SK-N-SH (cell line): ENCODE measurements at regions not wholly inside any gene's neighbourhood (a gene's known extent, or its start where the extent isn't known, plus 50 kb on each side); places are given as distances from the start of the nearest gene placed in this dataset.

Experiments used
- CTCF ChIA-PET: fragments of 300-600, 350-600 bp; formaldehyde crosslinking; extraction: SDS; loops from one replicate; lab custom pipeline; 2021; lab: Yijun Ruan, JAX
- POLR2A ChIA-PET: fragments of 350-600 bp; sonication (Branson Sonifier 250); formaldehyde crosslinking; extraction: SDS; loops from one replicate; lab custom pipeline; 2020; ENCODE audit warnings: antibody characterized with exemption, inconsistent platforms; lab: Yijun Ruan, JAX
- DNase-seq: peaks from one replicate; pipeline ENCODE4 v3.0.0; 2012
- H2AFZ ChIP-seq: fragments of 200-600 bp; sonication (generic); 2 replicates; pipeline ENCODE4 v1.8.1; 2016; ENCODE audit warnings: antibody characterized with exemption, mild to moderate bottlenecking, low read depth
- H3F3A ChIP-seq: fragments of 200-600 bp; sonication (generic); replicated peaks from 2 replicates; pipeline ENCODE3; 2016; ENCODE audit warnings: antibody characterized with exemption, mild to moderate bottlenecking; ENCODE audit not compliant: insufficient read depth
- H3K27ac ChIP-seq, 2 experiments: fragments of 200-500 bp in 1 of 2; fragments of 200-600 bp in 1 of 2; sonication (Bioruptor generic) in 1 of 2; sonication (generic), shearing (Covaris generic) in 1 of 2; 2 replicates each; pipeline versions ENCODE4 v1.5.1 to v1.6.1; 2014 to 2016; ENCODE audit warnings: low read depth in 2 of 2, inconsistent platforms in 1 of 2, low read length in 1 of 2, mild to moderate bottlenecking in 1 of 2, mixed read lengths in 1 of 2
- H3K27me3 ChIP-seq: fragments of 200-600 bp; sonication (generic), shearing (Covaris generic); 2 replicates; pipeline ENCODE4 v1.6.1; 2016; ENCODE audit warnings: mixed run types; ENCODE audit not compliant: insufficient read depth
- H3K36me3 ChIP-seq, 2 experiments: fragments of 200-500 bp in 1 of 2; fragments of 200-600 bp in 1 of 2; sonication (Bioruptor generic) in 1 of 2; sonication (generic) in 1 of 2; replicated peaks in 1 of 2; 2 replicates each; pipeline versions ENCODE3 to v1.5.1; 2014 to 2016; ENCODE audit warnings: low read length in 1 of 2, mild to moderate bottlenecking in 1 of 2; ENCODE audit not compliant: insufficient read depth in 2 of 2, control insufficient read depth in 1 of 2
- H3K4me1 ChIP-seq, 2 experiments: fragments of 200-500 bp in 1 of 2; fragments of 200-600 bp in 1 of 2; sonication (Bioruptor generic) in 1 of 2; sonication (generic), shearing (Covaris generic) in 1 of 2; 2 replicates each; pipeline versions ENCODE4 v1.5.1 to v1.6.1; 2014 to 2016; ENCODE audit warnings: low read depth in 1 of 2, low read length in 1 of 2, mixed run types in 1 of 2; ENCODE audit not compliant: insufficient read depth in 2 of 2, control insufficient read depth in 1 of 2
- H3K4me2 ChIP-seq: fragments of 200-600 bp; sonication (generic), shearing (Covaris generic); 2 replicates; pipeline ENCODE4 v1.6.1; 2017; ENCODE audit warnings: mixed run types
- H3K4me3 ChIP-seq, 2 experiments: fragments of 200-500 bp in 1 of 2; fragments of 200-600 bp in 1 of 2; sonication (Bioruptor generic) in 1 of 2; sonication (generic), shearing (Covaris generic) in 1 of 2; 2 replicates each; pipeline versions ENCODE4 v1.5.1 to v1.8.1; 2014 to 2016; ENCODE audit warnings: low read depth in 2 of 2, inconsistent platforms in 1 of 2, low read length in 1 of 2, mild to moderate bottlenecking in 1 of 2, mixed read lengths in 1 of 2, moderate library complexity in 1 of 2
- H3K79me2 ChIP-seq: fragments of 200-600 bp; sonication (generic); 2 replicates; pipeline ENCODE4 v1.8.1; 2017; ENCODE audit warnings: mild to moderate bottlenecking; ENCODE audit not compliant: insufficient read depth
- H3K9ac ChIP-seq: fragments of 200-600 bp; sonication (generic); 2 replicates; pipeline ENCODE4 v1.6.1; 2017; ENCODE audit warnings: mixed run types
- H3K9me2 ChIP-seq: fragments of 200-600 bp; sonication (generic); 2 replicates; pipeline ENCODE4 v1.6.1; 2017; ENCODE audit warnings: mixed run types
- H3K9me3 ChIP-seq: fragments of 200-600 bp; sonication (generic); 2 replicates; pipeline ENCODE4 v1.6.1; 2017; ENCODE audit warnings: mixed run types, mild to moderate bottlenecking, moderate library complexity
- H4K20me1 ChIP-seq: fragments of 200-600 bp; sonication (generic); 2 replicates; pipeline ENCODE4 v1.6.1; 2017; ENCODE audit warnings: mild to moderate bottlenecking, mixed run types; ENCODE audit not compliant: insufficient read depth
- CHD2 ChIP-seq: fragments of 150-350 bp; IDR thresholded peaks from 2 replicates; pipeline ENCODE4 v1.6.1; 2018; ENCODE audit warnings: low read length; ENCODE audit not compliant: partially characterized antibody
- EP300 ChIP-seq, 2 experiments: IDR thresholded peaks; 2 replicates each; pipeline versions ENCODE4 v1.4.0 to v1.6.1; 2012; ENCODE audit warnings: borderline replicate concordance in 1 of 2, low read depth in 1 of 2, low read length in 1 of 2
- FOSL2 ChIP-seq: IDR thresholded peaks from 2 replicates; pipeline ENCODE4 v1.4.0; 2012; ENCODE audit warnings: low read depth, mild to moderate bottlenecking, moderate library complexity, borderline replicate concordance
- FOXJ3 ChIP-seq: sonication (generic); formaldehyde crosslinking; IDR thresholded peaks from 2 replicates; pipeline ENCODE4 v1.5.1; 2020; ENCODE audit warnings: mild to moderate bottlenecking, missing genetic modification reagents
- GABPA ChIP-seq: IDR thresholded peaks from 2 replicates; pipeline ENCODE4 v1.4.0; 2012; ENCODE audit warnings: low read depth, mild to moderate bottlenecking
- GATA2 ChIP-seq: sonication (generic); formaldehyde crosslinking; IDR thresholded peaks from 2 replicates; pipeline ENCODE4 v1.5.0; 2020; ENCODE audit warnings: mild to moderate bottlenecking, missing genetic modification reagents
- JUND ChIP-seq: IDR thresholded peaks from 2 replicates; pipeline ENCODE4 v1.4.0; 2012
- MEF2A ChIP-seq: IDR thresholded peaks from 2 replicates; pipeline ENCODE4 v1.4.0; 2012; ENCODE audit warnings: low read depth, borderline replicate concordance
- NFIC ChIP-seq: IDR thresholded peaks from 2 replicates; pipeline ENCODE4 v1.4.0; 2012; ENCODE audit warnings: borderline replicate concordance
- NRF1 ChIP-seq: IDR thresholded peaks from 2 replicates; pipeline ENCODE4 v1.6.1; 2012; ENCODE audit warnings: low read depth, mild to moderate bottlenecking, low read length
- POLR2AphosphoS5 ChIP-seq: IDR thresholded peaks from 2 replicates; pipeline ENCODE4 v1.6.1; 2012; ENCODE audit warnings: low read depth, low read length
- RAD21 ChIP-seq: IDR thresholded peaks from 2 replicates; pipeline ENCODE4 v1.6.1; 2012; ENCODE audit warnings: mild to moderate bottlenecking, low read length
- RFX5 ChIP-seq: IDR thresholded peaks from 2 replicates; pipeline ENCODE4 v1.6.1; 2012; ENCODE audit warnings: mild to moderate bottlenecking, improper control_type of control experiment, low read length
- SMC3 ChIP-seq: IDR thresholded peaks from 2 replicates; pipeline ENCODE4 v1.6.1; 2012; ENCODE audit warnings: low read depth, low read length, improper control_type of control experiment
- TCF12 ChIP-seq: IDR thresholded peaks from 2 replicates; pipeline ENCODE4 v1.4.0; 2012
- TEAD4 ChIP-seq: IDR thresholded peaks from 2 replicates; pipeline ENCODE4 v1.4.0; 2012; ENCODE audit warnings: mild to moderate bottlenecking, borderline replicate concordance; ENCODE audit not compliant: insufficient read depth
- YY1 ChIP-seq: IDR thresholded peaks from 2 replicates; pipeline ENCODE4 v1.4.0; 2012; ENCODE audit warnings: low read depth, mild to moderate bottlenecking
- WGBS: methylation state at CpG from one replicate; pipeline ENCODE4 v1.1.6; 2017; ENCODE audit warnings: low lambda C conversion rate; 5-methylcytosine and 5-hydroxymethylcytosine counted together
- TF ChIP-seq, protein P1 (sequence below): IDR thresholded peaks from 2 replicates; pipeline ENCODE4 v1.4.0; 2012; ENCODE audit warnings: low read depth, borderline replicate concordance
- TF ChIP-seq, protein P2 (sequence below): IDR thresholded peaks from 2 replicates; pipeline ENCODE4; 2012

DNA sequence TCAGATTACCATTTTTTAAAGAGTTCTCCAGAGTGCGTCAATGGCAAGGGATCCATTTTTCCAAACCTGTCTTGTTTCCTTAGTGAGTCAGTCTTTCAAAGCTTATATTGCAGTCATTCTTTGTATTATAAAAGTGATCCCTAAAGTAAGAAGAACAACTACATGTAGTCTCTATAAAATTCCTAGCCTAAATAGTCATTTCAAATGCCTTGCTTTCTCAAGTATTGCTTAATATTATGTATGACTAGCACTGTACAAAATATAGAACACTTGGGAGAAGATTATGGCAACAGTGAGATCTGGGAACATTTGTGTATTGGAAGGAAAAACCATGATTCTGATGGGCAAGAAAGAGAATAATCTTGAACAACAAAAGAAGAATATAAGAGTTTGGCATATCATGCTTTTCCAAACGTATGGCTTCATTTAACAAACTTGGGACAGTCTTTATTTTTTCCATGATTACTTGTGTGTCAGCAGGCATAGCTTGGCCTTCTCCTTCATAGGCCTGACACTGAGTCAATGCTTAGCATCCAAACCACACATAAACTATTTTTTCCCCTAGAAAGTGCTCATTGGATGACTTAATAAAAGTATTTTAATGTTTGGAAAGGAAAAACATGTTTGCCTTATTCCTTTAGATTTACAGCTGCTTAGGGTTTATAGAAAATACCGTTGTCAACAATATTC, 547.4 kb downstream of the LTN1 start:
- no peaks in the 10 kb centered on the region for H3K79me2 ChIP-seq
- DNase-seq, result no peak
- peaks cover 0 to 6% of the 10 kb centered on the region in 2 experiments; a peak in 1 of 4 replicates for H3K4me1 ChIP-seq
- 85% methylated on average over 3 of the region's 3 CpGs for WGBS
- no peak overlapping the region for H3K4me2 ChIP-seq
- H3K9me3 ChIP-seq, result no peaks in the 10 kb centered on the region
- peak overlapping the region in 1 of 2 experiments; percentile 63; a peak in 2 of 4 replicates for H3K27ac ChIP-seq
- H4K20me1 ChIP-seq, result no peaks in the 10 kb centered on the region
- CTCF ChIA-PET, result no interaction called here
- H3F3A ChIP-seq, result peaks cover 18% of the 10 kb centered on the region
- H3K4me3 ChIP-seq, result no peak overlapping the region
- no peaks in the 10 kb centered on the region for H3K36me3 ChIP-seq
- no peak overlapping the region for H2AFZ ChIP-seq
- no peaks in the 10 kb centered on the region for H3K9me2 ChIP-seq
- no peak overlapping the region for H3K9ac ChIP-seq
- no peak for TF ChIP-seq POLR2AphosphoS5
- TF ChIP-seq JUND, result no peak
- no peak for TF ChIP-seq TEAD4
- TF ChIP-seq, protein P1, sequence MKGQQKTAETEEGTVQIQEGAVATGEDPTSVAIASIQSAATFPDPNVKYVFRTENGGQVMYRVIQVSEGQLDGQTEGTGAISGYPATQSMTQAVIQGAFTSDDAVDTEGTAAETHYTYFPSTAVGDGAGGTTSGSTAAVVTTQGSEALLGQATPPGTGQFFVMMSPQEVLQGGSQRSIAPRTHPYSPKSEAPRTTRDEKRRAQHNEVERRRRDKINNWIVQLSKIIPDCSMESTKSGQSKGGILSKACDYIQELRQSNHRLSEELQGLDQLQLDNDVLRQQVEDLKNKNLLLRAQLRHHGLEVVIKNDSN, result no peak
- no peak for TF ChIP-seq FOSL2
- 0 out of 2 replicates have a peak, but pooled peaks have one; percentile 1 for TF ChIP-seq TCF12
- POLR2A ChIA-PET, result no interaction called here
- H3K27me3 ChIP-seq, result no peaks in the 10 kb centered on the region

DNA sequence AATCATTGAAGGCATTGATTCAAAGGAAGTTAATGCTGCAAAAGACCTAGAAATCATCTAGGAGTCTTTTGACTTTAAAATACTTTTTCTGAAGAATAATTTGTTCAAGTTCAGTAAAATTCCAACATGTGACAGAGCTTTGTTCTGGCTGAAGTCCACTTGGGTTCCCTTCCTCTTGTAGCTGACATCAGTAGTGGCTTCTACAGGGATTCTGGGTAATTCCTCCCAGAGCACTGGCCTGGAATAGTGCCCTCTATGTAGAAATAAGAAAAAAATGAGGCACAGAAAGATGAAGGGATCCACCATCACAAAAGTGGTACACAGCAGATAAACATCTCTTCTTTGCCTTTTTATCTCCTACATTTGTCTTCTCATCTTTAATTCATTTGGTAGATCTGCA, 548.1 kb downstream of the LTN1 start:
- peak overlapping the region in 1 of 2 experiments; percentile 63; a peak in 2 of 4 replicates for H3K27ac ChIP-seq
- H3K4me1 ChIP-seq, result peaks cover 2 to 6% of the 10 kb centered on the region in 2 experiments; a peak in 1 of 4 replicates
- no peaks in the 10 kb centered on the region for H3K27me3 ChIP-seq
- no peaks in the 10 kb centered on the region for H3K9me2 ChIP-seq
- H3K36me3 ChIP-seq, result no peaks in the 10 kb centered on the region
- no peak for TF ChIP-seq FOSL2
- TF ChIP-seq SMC3, result no peak
- TF ChIP-seq NRF1, result no peak
- no peak for TF ChIP-seq CHD2
- TF ChIP-seq, all 33 proteins: peak for 0
- Histone ChIP-seq H3K79me2 (no peaks in the 10 kb centered on the region), H3F3A (peaks cover 18% of the 10 kb centered on the region), H4K20me1 (no peaks in the 10 kb centered on the region), H3K9me3 (no peaks in the 10 kb centered on the region), H3K9ac (no peak overlapping the region), H3K4me2 (no peak overlapping the region), H3K4me3 (no peak overlapping the region), H2AFZ (0 out of 2 replicates have a peak overlapping the region, but pooled peaks have one; percentile 59)
- no peak for DNase-seq
- ChIA-PET POLR2A (no interaction called here), CTCF (interaction anchor here (1.3 kb wide), 1 partner anchor 29 kb away, joined by 3 read pairs; no protein-coding TSS in a partner anchor)

- POLR2A ChIA-PET, result no interaction called here
- Histone ChIP-seq H3K9me3 (no peaks in the 10 kb centered on the region), H3K9ac (no peak overlapping the region), H3K27ac (peak overlapping the region in 1 of 2 experiments; percentile 63; a peak in 2 of 4 replicates), H3K79me2 (no peaks in the 10 kb centered on the region), H3K4me2 (no peak overlapping the region), H3K36me3 (no peaks in the 10 kb centered on the region), H3K4me1 (peaks cover 3 to 6% of the 10 kb centered on the region in 2 experiments; a peak in 1 of 4 replicates), H3K4me3 (no peak overlapping the region), H3F3A (peaks cover 18% of the 10 kb centered on the region), H4K20me1 (no peaks in the 10 kb centered on the region), H2AFZ (0 out of 2 replicates have a peak overlapping the region, but pooled peaks have one; percentile 59), H3K9me2 (no peaks in the 10 kb centered on the region), H3K27me3 (no peaks in the 10 kb centered on the region)
- CTCF ChIA-PET, result interaction anchor here (0.5 to 1.3 kb wide), 2 partner anchors 30 to 1482 kb away, joined by 3 read pairs; no protein-coding TSS in a partner anchor
- DNase-seq, result no peak
- 82% methylated on average over 2 of the region's 2 CpGs for WGBS
- TF ChIP-seq, protein P2, sequence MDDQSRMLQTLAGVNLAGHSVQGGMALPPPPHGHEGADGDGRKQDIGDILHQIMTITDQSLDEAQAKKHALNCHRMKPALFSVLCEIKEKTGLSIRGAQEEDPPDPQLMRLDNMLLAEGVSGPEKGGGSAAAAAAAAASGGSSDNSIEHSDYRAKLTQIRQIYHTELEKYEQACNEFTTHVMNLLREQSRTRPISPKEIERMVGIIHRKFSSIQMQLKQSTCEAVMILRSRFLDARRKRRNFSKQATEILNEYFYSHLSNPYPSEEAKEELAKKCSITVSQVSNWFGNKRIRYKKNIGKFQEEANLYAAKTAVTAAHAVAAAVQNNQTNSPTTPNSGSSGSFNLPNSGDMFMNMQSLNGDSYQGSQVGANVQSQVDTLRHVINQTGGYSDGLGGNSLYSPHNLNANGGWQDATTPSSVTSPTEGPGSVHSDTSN, result no peak
- TF ChIP-seq NFIC, result no peak
- TF ChIP-seq TCF12, result no peak
- no peak for TF ChIP-seq NRF1
- no peak for TF ChIP-seq GABPA
- no peak for TF ChIP-seq TEAD4
- TF ChIP-seq GATA2 (CRISPR knock-in tag), result no peak
- no peak for TF ChIP-seq EP300 (IDR thresholded peaks at IDR 0.05; ENCODE audit: borderline replicate concordance in 1 of 2, low read depth in 1 of 2, low read length in 1 of 2)
- TF ChIP-seq YY1, result no peak
- TF ChIP-seq RFX5, result no peak
- TF ChIP-seq JUND, result no peak
- TF ChIP-seq MEF2A, result no peak
- no peak for TF ChIP-seq POLR2AphosphoS5
- TF ChIP-seq, protein P1, result no peak
- no peak for TF ChIP-seq RAD21
- TF ChIP-seq FOXJ3 (CRISPR knock-in tag), result no peak
Measured at GRCh38 chr21:28444111-28444510, 548.6 kb downstream of the LTN1 start.
